ENCODE measurements at regions not wholly inside any gene's neighbourhood (a gene's known extent, or its start where the extent isn't known, plus 50 kb on each side); places are given as distances from the start of the nearest gene placed in this dataset.
"Not testable (repeated sequence)": the region's sequence is repeated elsewhere in the genome, so short reads cannot be mapped to it uniquely, and the experiment has no call there.

- no peak for DNase-seq
These were observed 253.6 kb downstream of the THBS2 start for GRCh38 chr6:169000022-169000421.

GRCh38 chr6:168999392-168999791 lies 254.3 kb downstream of the THBS2 start:
- DNase-seq: no peak

DNA sequence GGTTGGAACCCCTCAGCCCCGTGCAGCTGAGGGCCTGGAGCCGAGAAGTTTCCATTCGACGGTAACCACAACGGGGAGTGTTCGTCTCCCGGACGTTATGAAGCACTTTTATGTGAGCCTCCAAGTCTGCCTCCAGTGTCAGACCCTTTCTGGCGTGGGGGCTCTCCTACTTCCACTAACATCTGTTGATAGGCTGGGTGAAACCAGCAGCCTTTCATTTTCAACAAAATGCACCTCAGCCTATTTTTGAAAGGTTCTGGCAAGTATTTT lies 257.4 kb downstream of the THBS2 start:
- DNase-seq: no peak

DNA sequence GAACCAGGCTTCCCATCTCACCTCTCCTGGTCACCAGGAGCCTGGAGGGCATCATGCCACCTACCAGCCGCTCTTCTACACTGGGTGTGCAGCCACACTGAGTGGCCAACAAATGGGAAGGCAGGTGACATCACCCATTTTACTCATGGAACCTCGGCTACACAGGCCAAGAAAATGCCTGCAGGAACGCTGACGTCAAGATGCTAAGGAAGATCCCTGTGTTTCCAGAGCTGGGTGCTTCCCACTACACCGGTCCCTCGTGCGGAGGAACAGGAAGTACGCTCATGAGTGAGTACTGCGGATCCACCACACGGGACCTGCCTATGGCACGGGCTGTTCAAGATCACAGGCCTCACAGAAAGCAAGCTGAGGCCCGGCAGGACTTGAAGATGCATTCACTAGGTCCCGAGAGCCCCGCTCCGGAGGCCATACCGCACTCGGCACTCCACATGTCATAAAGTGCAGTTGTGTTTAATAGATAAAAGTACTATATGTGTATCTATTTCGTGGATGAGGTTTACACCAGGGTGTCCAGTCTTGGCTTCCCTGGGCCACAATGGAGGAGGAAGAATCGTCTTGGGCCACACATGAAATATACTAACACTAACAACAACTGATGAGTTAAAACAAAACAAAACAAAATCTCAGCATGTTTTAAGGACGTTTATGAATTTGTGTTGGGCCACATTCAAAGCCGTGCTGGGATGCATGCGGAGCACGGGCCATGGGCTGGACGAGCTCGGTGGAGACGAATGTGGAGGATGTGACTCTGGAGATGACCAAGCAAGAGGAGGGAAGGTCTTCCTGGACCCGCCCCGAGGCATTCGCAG lies 257.9 kb downstream of the THBS2 start:
- no peak for DNase-seq

DNA sequence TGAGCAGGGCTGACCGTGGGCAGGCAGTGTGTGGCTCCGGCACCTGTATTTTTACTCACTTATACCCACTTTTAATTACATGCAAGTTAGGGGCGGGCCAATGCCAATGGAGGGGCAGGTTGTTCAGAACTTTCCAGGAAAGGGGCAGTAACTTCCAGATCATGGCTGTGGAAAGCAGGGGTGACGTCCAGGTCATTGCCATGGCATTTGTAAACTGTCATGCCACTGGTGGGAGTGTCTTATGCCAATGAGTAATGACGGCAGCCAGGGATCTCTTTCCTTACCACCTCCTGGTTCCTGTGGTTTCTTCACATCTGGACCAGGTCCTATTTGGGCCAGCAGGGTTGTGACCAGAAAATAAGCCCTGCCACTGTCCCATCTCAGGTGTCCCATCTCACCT lies 258.7 kb downstream of the THBS2 start:
- no peak for DNase-seq

DNA sequence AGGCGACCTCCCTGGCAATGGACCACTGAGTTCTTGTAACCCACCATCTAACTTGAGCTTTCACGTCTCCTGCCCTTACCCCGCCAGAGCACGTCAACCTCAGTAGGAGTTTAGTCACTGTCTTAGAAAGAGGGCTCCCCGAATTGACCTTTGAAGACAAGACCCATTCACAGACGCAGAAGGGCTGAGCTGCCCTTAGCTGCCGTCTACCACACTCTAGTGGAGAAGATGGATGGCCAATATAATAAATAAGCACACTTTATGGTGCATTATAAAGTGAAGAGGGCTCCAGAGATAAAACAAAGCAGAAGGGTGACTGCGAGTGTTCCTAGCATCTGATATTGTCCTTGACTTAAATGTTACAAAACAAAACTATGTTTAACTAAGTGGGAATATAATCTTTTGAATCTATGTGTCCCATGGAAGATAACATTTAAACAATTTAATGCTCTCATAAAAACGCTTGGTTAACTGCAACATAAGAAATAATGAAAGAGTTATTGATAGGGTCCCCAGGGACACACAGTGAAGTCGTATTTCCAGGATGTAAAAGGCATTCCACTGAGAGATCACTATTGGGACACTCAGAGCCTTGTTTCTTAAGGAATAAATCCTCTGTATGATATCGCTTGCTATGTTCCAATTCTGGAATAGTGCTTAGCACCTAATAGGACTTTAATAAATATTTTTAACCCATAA lies 261.1 kb downstream of the THBS2 start:
- no peak for DNase-seq

DNA sequence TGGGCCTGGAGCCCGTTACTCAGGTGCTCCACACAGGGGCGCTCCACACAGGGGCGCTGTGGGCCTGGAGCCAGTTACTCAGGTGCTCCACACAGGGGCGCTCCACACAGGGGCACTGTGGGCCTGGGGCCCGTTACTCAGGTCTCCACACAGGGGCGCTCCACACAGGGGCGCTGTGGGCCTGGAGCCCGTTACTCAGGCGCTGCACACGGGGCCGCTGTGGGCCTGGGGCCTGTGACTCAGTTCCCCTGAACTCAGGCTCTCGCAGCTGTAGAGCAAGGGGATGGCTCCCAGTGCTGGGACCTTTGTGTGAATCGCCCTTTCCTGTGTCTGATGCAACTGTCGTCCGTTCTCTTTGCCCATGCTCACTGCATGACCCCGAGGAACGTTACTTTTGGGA lies 262.0 kb downstream of the THBS2 start:
- DNase-seq: not testable (repeated sequence)

- DNase-seq: no peak
These were observed 263.5 kb downstream of the THBS2 start for GRCh38 chr6:168990019-168990751.

- no peak for DNase-seq
These were observed 264.2 kb downstream of the THBS2 start for GRCh38 chr6:168989421-168989820.

- no peak for DNase-seq
These were observed 264.8 kb downstream of the THBS2 start for GRCh38 chr6:168988801-168989200.

DNA sequence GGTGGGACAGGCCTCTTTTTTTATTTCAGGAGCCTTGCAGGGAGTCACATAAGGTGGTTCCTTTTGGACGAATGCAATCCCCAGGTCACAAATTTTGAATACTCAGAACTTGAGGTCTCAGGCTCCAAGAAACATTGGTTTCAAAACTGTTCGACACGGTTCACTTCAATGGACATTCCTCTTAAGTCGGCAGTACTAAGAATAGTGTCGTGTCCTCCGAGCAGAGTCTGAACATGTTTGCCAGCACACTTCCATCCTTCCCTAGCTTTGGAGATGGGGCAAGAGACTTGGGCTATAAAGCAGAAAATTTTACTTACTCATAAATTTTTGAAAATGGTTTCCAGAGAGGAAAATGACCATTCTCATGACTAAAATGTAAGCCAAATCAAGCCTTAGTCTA lies 265.4 kb downstream of the THBS2 start:
- no peak for DNase-seq

- no peak for DNase-seq
These were observed 267.9 kb downstream of the THBS2 start for GRCh38 chr6:168985705-168986104.

DNA sequence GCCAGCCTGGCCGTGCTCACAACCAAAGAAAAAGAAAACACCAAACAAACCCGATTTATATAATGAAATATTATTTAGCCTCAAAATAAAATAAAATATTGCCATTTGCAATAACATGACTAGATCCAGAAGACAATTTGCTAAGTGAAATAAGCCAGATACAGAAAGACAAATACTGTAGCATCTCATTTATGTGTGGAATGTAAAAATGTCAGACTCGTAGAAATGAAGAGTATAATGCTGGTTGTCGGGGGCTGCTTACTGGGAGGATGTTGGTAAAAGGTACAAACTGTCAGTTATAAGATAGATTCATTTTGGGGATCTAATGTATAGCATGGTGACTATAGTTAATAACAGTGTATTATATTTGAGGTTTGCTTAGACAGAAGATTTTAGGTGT lies 269.7 kb downstream of the THBS2 start:
- DNase-seq: no peak

- no peak for DNase-seq
These were observed 272.5 kb downstream of the THBS2 start for GRCh38 chr6:168981187-168981586.

- no peak for DNase-seq
These were observed 274.4 kb downstream of the THBS2 start for GRCh38 chr6:168979254-168979653.

- DNase-seq: no peak
These were observed 281.5 kb downstream of the THBS2 start for GRCh38 chr6:168972128-168972527.

DNA sequence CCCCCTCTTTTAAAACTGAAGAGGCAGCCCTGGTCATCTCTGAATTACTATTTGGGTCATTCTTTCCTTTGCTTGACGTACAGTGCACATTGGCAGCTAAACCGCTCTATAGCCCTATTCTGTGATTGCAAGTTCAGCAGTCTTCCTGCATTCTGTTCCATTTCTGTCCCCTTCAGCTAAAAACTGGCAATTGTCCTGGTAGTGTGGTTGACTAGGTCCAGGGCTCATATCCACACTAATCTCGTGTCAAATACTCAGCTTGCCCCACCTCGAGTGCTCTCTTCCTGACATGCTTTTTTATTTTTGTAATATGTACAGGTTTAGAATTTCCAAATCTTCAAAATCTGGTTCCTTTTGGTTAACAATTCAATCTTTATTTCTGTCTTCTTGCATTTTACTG lies 282.1 kb downstream of the THBS2 start:
- no peak for DNase-seq

- DNase-seq: no peak
These were observed 284.8 kb downstream of the THBS2 start for GRCh38 chr6:168968801-168969200.

DNA sequence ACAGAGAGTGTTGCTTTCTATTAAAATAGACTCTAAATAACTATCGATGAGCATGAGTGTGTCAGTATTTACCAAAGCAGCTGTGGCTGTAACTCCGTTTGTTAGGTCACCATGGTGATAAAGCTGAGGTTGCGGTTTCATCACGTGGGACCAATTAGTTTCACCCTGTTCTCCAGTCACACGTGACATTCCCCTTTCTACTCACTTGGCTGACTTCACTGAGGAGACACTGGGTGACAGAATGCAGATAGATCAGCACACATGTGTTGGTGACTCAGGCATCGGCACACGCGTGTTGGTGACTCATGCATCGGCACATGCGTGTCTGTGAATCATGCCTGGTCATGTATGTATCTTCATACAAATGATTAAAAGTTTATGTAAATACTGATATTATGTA lies 285.4 kb downstream of the THBS2 start:
- no peak for DNase-seq

DNA sequence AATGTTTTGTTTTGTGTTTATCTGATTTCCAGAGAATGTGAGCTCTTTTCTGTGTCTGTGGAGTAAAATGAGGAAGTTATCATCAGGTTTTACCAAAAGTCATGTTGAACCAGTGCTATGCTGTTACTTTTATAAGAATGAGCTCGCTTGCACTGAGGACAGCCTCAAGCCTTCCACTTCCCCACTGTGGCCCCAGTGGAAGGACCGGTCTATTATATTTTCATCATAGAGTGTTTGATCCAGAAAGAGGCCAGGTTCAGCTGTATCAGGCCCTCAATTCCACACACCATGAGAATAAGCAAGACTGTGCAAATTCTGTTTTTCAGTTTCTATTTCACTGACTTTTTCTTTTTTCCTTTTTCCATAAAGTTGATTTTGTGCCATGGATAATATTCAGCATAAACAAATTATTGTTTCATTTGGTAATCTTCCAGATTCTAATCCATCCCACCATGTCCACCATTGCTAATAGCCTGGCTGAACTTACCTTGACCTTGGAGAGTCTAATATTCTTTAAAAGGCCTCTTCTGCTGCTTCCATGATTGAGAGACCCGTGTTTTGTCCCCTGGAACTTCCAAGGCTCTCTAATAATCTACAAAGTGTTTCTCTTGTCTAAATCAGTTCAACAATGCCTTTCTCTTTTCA lies 286.2 kb downstream of the THBS2 start:
- no peak for DNase-seq

- DNase-seq: no peak
These were observed 289.4 kb downstream of the THBS2 start for GRCh38 chr6:168964138-168964835.

DNA sequence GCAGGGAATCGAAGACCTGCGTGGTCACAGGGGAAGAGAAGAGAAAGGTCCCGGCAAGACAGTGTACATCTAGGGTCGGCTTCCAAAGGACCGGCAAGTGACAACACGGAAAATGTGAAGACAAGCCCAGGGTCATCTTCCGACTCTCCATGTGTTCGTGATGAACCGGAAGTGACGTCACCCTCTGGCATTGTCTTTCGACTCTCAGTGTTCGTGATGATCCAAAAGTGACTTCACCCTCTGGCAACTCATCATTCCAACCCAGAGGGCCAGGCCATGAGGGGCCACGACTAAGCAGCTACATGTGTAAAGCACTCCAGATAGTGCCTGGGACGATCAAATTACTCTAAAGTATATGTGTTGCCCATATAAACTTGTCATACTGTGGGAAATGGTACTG lies 290.8 kb downstream of the THBS2 start:
- no peak for DNase-seq

- DNase-seq: no peak
These were observed 292.4 kb downstream of the THBS2 start for GRCh38 chr6:168961264-168961656.
